ENCODE measurements at regions not wholly inside any gene's neighbourhood (a gene's known extent, or its start where the extent isn't known, plus 50 kb on each side); places are given as distances from the start of the nearest gene placed in this dataset.

DNA sequence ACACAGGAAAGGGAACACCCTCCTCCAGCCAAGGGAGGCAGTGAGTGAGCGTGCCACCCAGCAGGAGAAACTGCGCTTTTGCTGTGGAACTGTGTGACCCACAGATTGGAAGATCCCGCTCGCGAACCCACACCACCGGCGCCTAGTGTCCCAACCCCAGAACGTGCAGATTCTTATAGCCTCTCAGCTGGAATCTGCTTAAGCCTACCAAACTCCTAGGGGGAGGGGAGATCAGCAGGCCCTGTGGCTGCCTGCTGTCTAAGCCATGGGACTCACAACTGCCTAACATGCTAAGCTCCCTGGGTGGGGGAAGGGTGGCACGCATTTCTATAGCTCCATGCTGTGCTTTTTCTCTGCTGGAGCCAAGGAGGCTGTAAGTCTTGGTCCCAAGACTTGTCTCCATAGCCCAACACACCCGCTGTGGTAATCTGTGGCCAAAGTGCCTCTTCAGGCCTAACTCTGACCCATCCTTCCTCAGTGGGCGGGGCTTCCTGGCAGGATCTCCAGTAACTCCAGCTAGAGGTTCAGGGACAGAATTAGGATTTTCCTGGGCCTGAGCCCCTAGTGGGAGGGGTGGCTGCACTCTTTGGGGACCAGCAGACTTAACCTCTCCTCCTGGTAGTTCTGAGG, 485.0 kb downstream of the TAF11L14 start:
- no peak for DNase-seq

DNA sequence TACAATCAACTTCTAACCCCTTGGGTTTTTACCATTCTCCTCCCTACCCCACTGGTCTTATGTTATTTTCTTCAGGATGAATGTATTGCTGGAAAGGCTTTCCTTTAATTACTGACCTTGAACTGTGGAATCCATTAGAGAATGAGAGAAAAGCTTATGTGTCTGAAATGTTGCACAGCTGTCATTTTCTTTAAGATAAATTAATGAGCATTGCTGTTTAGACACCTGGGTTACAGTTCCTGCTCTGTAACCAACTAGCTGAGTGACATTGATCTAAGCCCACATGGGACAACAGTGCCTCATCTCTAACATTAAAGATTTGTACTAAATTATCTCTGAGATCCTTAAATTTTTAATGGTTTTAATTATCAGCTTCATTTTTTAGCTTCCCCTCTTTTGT, 507.0 kb downstream of the TAF11L14 start:
- no peak for DNase-seq

DNA sequence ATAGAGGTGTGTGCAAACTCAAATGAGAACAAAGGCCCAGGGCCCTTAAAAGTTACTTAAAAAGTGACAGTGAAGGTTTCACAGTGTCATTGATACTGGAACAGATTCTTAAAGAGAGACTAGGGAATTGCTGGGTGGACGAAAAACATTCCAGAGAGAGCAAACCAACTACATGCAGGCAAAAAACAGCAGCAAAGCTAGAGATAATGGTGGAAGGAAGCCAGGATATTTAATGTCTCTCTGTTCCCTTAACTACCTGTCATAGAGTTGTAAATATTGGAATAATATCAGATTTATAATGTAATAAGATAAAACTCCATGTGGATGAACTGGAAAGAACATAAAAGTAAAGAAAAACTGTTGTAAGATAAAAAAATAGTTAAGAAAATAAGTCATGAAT, 508.6 kb downstream of the TAF11L14 start:
- no peak for DNase-seq

DNA sequence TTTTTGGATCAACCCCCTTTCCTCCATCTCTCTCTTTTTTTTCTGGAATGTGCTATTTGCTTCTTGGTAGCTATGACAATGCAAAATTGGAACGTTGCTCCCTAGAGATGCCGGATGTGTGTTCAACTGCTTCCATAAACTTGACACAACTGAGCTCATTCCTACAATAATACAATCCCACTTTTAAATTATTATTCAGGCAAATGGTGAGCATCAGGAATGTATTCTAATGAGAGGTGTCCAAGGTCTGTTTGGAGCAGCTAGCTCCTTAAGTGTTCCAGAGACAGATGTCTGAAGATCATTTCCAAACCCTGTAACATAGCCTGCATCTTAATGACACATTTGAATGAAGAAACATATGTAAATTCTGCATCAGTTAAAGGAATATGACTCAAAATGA, 518.4 kb downstream of the TAF11L14 start:
- DNase-seq, result no peak

DNA sequence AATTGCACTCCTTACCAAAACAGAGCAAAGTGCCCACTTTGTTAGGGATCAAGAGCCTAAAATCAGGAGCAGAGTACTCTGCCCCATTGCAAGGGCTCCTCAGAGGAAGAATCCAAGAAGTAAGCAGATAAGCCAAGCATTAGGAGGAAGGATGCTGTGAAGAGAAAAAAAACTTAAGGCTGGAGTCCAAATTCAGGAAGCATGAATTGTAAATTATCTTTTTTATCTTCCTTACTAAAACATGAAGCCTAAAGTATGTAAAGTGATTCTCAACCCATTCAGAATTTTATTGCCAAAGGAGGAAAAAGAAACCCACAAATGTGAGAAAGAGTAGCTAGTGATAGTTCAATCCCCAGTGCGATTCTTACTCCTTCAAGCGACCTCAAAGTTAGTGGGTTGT, 523.9 kb downstream of the TAF11L14 start:
- no peak for DNase-seq

DNA sequence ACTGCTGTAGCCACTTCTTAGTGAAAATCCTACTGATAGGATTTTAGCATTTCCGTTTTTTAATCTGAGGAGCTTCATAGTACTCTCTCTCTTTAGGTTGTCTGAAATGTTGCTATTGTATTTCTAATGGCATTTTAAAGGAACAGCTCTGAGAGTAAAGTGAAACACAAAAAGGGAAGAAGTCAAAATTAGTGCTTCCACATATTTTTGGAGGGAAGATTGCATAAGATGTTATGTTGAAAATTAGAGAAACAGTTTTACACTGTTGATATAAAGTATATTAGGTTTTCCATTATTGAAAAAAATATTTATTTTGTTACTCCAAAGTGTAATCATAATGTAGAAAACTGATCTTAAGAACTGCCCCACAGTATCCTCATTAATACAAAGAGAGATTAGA, 525.1 kb downstream of the TAF11L14 start:
- no peak for DNase-seq

DNA sequence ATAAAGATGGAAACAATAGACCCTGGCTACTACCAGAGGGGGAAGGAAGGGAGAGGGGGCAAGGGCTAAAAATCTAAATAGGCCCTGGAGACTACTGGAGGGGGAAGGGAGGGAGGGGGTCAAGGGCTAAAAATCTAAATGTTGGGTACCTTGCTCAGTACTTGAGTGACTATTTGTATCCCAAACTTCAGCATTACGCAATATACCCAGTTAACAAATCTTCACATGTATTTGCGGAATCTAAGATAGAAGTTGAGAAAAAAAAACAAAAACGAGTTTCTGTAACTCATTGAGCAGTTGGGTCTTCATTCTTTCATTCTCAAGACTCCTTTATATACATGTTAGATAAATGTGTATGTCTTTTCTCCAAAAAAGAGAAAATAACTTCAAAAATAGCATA, 537.4 kb downstream of the TAF11L14 start:
- DNase-seq, result no peak

DNA sequence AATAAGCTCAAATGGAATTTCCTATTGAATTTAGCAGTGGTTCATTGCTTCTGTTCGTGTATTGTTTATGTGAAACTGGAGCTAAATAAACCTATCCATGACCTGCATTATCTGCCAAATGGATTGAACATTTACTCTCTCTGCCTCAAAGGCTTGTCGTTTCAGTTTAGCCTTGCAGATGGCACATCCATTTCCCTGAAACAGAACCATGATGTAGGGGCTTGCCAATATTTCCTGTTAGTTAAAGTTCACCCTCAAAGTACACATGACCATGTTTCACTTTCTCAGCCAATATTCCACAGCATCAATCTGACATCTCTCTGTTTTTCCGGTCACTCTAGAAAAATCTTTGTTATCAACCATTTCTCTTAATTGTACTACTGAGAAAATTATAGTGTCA, 545.3 kb downstream of the TAF11L14 start:
- no peak for DNase-seq

DNA sequence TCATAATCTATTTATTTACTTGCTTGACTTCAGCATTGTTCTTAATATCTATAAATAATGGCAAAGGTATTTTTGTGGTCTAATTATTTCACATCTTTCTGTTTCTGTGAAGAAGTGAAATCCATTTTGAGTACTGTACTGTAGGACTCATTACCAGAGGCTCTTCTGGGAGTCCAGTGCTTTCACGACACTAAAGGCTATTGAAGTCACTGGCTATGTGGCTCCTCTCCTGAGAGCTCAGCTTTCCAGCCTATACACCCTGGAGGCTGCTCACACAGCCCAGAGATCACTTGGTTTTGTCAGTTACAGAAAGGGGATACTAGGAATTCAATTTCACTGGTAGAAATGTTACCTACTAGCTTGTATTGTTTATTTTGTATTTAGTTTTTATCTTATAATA, 547.3 kb downstream of the TAF11L14 start:
- DNase-seq, result no peak

DNA sequence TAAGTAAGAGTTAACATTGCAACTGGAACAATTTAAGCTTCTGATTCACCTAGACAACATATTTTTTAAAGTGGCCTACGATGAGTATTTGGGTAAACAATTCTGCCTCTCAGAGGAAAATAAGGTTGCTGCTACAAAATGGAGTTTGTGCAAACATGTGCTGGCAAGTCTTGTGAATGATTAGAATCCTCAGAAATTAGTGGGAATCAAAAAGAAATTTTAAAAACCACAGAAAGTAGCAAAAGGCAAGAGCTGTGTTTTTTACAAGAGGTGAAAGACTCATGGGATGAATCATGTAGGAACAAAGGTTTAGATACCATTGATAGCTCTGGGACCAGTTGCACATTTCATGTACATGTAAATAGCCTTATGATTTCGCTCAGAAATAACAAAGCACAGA, 561.6 kb downstream of the TAF11L14 start:
- DNase-seq, result no peak

DNA sequence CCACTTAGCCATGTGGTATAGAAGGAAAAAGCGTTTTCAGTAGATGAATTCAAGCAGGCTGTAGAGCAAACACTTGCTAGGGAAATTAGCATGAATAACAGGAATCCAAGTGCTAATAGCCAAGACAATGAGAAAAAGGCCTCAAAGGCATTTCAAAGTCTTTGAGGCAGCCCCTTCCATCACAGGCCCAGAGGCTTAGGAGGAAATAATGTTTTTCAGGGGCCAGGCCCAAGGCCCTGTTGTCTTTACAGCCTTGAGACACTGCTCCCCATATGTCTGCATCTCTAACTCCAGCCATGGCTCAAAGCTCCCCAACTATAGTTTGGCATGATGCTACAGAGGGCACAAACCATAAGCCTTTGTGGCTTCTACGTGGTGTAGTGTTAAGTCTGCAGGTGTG, 563.5 kb downstream of the TAF11L14 start:
- no peak for DNase-seq

DNA sequence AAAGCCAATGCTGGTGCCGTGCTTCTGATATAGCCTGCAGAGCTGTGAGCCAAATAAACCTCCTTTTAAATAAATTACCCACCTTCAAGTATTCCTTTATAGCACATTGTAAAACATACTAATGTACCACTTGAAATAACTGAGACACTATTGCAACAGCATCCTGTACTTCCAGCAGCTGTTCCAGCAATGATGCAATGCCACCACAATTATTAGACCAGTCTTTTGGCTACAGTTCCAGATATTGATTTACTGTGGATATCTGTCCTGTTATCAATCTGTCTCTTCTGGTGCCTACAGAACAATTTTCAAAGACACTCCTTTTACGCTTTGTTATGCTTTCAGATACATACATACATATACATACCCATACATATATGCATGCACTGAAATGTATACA, 567.9 kb downstream of the TAF11L14 start:
- DNase-seq, result no peak

DNA sequence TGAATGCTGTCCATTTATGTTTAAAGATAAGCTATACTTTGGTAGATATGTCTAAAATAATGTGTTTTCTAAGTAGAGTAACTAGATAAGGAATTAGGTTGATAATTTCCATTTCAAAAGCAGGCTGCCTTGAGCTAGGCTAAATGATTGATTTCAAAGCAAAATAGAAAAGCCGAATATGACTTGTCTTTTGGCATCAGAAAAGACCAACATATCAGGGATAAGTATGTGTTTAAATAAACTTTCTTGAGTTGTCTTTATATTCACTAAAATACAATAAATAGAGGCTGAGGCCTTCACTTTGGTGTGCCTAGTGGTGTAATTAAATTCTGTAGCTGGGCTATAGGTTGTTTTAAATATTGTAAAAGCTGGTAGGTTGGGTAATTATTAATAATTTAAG, 569.0 kb downstream of the TAF11L14 start:
- no peak for DNase-seq

DNA sequence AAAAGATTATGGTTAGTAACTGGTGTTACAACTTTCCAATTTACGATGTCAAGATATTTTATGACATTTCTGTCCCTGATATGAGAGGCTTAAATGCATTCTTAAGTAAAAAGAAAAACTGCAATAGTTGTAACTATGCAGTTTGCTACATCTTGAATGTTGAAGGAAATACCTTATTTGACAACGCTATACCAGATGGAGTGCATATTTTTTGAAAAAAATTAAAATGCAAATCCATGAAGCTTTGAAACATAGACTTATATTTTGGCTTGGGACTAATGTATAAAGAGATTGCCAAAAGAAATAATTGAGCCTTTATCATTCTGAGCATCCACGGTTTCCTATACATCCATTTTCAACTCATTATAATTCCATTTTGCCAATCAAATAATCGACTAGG, 579.4 kb downstream of the TAF11L14 start:
- DNase-seq, result no peak

DNA sequence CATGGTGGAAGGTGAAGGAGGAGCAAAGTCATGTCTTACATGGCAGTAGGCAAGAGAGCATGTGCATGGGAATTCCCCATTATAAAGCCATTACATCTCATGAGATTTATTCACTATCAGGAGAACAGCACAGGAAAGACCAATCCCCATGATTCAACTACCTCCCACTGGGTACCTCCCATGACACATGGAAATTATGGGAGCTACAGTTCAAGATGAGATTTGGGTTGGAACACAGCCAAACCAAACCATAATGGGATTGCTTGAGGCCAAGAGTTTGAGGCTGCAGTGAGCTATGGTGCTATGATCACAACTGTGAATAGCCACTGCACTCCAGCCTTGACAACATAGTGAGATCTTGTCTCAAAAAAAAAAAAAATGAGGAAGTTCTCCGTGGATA, 581.8 kb downstream of the TAF11L14 start:
- DNase-seq, result no peak

DNA sequence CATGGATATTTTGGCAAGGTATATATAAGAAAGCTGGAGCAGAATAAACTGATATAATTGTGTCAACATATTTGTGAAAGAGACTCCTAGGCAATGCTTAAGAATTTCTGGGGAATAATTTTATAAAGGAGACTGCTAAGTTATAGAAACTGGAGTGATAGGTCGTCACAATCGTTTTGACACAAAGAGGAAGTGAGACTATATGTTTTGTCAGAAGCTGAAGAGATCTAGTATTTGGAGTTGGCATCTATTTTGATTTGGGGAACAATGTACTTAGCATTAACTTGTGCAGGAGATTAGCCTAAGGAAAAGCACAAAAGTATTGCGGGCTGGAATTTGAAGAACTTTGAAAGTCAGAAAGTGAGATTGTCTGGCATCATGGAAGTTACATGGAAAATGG, 582.5 kb downstream of the TAF11L14 start:
- no peak for DNase-seq

DNA sequence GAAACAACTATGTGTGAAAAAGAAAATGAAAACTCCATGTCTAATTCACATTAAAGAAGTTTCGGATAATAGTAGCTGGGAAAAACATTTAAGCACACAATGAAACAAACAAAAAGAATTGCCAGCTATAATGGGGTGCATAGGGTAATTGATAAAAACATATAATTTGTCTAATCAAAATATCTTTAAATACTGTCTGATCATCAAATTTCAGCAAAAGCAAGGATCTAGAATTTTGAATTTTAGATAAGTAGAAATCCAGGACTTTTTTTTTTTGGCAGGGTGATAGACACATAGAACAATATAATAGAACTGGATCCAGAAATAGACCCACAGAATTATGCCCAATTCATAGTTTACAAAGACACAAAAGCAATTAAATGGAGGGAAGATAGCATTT, 585.0 kb downstream of the TAF11L14 start:
- DNase-seq, result no peak

DNA sequence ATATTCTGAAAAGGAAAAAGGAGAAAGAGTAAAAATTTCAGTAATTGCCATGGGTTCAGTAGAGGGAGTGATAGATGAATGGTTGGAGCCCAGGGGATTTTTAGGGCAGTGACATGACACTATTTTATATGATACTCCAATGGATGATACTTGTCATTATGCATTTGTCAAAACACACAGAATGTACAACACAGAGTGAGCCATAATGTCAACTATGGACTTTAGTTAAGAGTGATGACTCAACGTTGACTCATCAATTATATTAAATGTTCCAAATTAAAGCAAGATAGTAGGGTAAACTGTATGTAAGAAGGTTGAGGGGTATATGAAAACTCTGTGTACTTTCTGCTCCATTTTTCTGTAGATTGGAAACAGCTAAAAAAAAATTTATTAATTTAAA, 586.4 kb downstream of the TAF11L14 start:
- DNase-seq, result no peak

DNA sequence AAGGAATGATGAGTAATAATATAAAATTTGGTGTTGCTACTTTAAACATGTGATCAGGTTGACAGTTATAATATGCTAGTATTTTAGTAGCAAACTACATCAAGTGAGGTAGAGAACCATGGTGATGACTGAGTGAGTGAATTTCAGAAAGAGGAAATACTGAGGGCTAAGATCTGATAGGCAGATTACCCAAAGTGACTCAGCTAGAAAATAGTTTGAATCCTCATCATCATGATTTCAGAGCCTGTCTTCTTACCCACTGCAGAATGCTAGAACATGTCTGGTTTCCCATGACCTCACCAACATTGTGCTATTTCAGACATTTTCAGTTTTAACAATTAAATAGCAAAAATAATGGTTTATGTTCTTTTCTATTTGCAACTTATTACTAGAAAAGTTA, 602.1 kb downstream of the TAF11L14 start:
- DNase-seq, result no peak

DNA sequence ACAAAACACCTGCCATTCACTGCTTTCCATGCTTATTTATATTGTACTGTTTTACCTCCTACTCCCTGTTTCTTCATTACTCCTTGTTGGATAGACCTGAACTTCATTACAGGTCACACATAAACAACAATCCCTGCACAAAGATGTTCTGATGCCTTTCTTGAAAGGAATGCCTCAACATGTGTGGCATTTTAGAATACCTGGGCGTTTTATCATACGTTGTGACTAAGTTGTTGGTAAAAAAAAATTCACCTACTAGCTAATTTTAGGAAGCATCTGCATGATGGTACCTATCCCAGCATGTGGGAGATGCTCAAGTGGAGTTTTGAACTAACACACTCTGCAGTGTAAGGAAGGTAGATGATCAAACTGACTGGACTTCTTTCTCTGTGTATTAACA, 604.1 kb downstream of the TAF11L14 start:
- no peak for DNase-seq

DNA sequence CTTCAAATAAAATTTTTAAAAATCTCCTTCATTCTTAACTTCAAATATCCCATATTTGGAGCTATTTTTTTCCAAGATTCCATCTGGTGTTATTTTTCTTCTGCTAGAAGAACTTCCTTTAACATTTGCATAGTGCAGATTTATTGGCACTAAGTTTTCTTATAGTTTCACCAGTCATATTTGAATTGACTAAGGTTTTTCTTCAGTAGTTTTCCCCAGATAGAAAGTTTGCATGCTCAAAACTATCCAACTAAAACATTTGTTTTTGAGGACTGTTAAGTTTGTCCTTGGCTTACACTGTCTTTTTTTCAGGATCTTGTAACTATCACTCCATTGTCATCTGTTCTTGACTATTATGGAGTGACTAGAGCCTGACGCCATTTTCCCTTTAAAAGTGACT, 606.7 kb downstream of the TAF11L14 start:
- DNase-seq, result no peak

DNA sequence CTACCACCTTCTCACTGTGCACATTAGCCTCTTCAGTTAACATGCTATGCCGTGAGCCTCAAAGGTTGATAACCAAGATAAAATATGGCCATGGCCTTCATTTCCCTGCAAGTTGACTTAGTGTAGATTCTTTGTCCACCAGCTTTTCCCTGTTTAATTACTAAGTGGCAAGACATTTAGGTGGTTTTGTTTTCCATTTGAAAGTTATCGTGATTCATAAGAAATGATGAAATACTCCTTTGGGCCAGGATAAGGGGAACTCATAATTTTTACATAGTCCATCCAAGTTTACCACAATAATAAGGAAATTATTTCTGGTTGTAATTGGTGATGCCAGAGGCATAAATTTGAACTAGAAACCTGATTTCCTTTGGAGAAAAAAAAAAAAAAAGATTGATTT, 609.6 kb downstream of the TAF11L14 start:
- no peak for DNase-seq

DNA sequence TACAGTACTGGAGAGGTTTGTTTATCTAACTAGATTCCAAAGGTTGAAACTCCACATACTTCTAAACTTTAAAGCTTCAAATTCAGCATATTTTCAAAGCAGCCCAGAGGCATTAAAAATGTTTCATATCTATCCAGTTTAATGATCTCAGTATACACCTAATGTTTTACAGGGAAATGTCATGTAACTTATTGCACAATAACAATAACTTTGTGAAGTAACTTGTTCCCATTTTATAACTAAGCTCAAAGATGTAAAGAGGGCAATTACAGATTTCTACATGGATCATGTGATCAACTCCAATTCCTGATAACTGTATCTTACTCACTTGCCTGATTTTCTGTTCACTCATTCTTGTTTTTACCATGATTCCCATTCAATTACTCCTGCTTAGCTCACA, 610.0 kb downstream of the TAF11L14 start:
- DNase-seq, result no peak

DNA sequence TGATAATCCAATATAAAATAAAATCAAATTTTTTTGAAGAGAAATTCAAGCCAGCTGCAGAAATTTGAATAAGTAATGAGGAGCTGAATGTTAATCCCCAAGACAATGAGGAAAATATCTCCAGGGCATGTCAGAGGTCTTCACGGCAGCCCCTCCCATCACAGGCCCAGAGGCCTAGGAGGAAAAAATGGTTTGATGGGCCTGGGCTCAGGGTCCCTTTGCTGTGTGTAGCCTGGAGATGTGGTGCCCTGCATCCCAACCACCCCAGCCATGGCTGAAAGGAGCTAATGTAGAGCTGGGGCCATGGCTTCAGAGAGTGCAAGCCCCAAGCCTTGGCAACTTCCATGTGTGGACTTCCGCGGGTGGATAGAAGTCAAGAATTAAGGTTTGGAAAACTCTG, 618.3 kb downstream of the TAF11L14 start:
- DNase-seq, result no peak

DNA sequence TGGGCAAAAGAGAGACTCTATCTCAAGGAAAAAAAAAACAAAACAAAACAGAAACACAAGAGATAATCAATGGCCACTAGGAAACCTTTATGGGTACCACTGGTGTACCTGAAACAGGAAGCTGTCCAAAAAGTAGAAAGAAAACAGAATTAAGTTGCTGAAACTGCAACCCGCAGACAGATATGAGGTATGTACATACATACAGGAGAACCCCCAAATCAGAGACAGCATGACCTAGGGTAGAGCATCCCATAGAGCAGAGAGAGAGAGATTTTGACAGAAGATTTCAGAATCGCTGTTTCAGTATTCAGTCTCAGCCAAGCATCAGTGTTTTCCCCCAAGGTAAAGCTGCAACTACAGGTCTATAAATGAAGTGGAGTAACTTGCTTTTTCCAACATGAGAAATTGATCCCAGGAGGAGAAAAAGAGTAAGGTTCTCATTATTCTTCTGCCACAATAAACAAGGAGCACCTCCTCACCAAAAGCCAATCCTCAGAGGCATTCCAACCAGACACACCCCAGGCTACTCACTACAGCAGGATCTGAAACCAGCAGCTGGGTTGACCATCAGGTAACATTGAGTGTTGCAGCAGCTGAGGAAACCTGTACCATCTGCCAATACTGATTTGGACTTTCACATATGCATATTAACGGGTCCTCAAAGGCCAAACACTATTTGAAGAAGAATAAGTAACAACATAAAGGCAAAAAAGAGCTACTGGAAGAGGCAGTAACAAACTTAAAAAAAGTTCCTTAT, 630.0 kb downstream of the TAF11L14 start:
- no peak for DNase-seq

All from activated naive CD4-positive, alpha-beta T cell treated with anti-CD3 and anti-CD28 coated beads, Interleukin-2, amount 50 U/mL, for 16 hours (primary cell).